ENCODE measurements at regions not wholly inside any gene's neighbourhood (a gene's known extent, or its start where the extent isn't known, plus 50 kb on each side); places are given as distances from the start of the nearest gene placed in this dataset.

GRCh38 chr6:119612176-119612891 is 262.8 kb upstream of the MAN1A1 start:
- Histone ChIP-seq H3K4me2 (ENCODE audit: unreplicated experiment) (no peak overlapping the region), H3F3A (ENCODE audit: insufficient read depth) (peaks cover 29% of the 10 kb centered on the region), H3K4me1 (ENCODE audit: insufficient read depth) (peaks cover 30% of the 10 kb centered on the region), H2AFZ (peak overlapping the region; percentile 19; the same call in 1 of the 2 replicates), H3K9me2 (ENCODE audit: insufficient read depth) (peaks cover 4% of the 10 kb centered on the region; the same call in 1 of the 2 replicates), H3K27me3 (replicated peaks; ENCODE audit: insufficient read depth) (no peaks in the 10 kb centered on the region), H3K27ac (peak overlapping the region; percentile 37), H3K79me2 (ENCODE audit: insufficient read depth) (no peaks in the 10 kb centered on the region), H4K20me1 (ENCODE audit: insufficient read depth) (no peaks in the 10 kb centered on the region), H3K9me3 (ENCODE audit: low read depth) (no peaks in the 10 kb centered on the region), H3K36me3 (ENCODE audit: low read depth) (no peaks in the 10 kb centered on the region), H3K9ac (no peak overlapping the region), H3K4me3 (no peak overlapping the region)
- DNase-seq = peak; percentile 34
- TF ChIP-seq EZH2phosphoT487 (IDR thresholded peaks at IDR 0.05; ENCODE audit: insufficient read depth, low read depth) = no peak
- TF ChIP-seq EZH2 (IDR thresholded peaks at IDR 0.05; ENCODE audit: insufficient read depth, poor library complexity, severe bottlenecking) = no peak
- WGBS, 2 experiments (ENCODE audit: low coverage in 1 of 2, low lambda C conversion rate in 2 of 2, missing lambda C conversion rate in 2 of 2) = 65 to 66% methylated on average over 3 of the region's 3 CpGs
- in situ Hi-C loops (cut with MboI) = no loop called here

GRCh38 chr6:119610754-119611153 is 261.2 kb upstream of the MAN1A1 start:
- Histone ChIP-seq H3K4me1 (ENCODE audit: insufficient read depth) (peaks cover 30% of the 10 kb centered on the region), H3K79me2 (ENCODE audit: insufficient read depth) (no peaks in the 10 kb centered on the region), H3K36me3 (ENCODE audit: low read depth) (no peaks in the 10 kb centered on the region), H3K27me3 (replicated peaks; ENCODE audit: insufficient read depth) (no peaks in the 10 kb centered on the region), H3F3A (ENCODE audit: insufficient read depth) (peaks cover 29% of the 10 kb centered on the region), H3K9ac (no peak overlapping the region), H3K9me3 (ENCODE audit: low read depth) (no peaks in the 10 kb centered on the region), H3K4me2 (ENCODE audit: unreplicated experiment) (no peak overlapping the region), H2AFZ (no peak overlapping the region), H3K9me2 (ENCODE audit: insufficient read depth) (peaks cover 4% of the 10 kb centered on the region; the same call in 1 of the 2 replicates), H3K4me3 (no peak overlapping the region), H3K27ac (no peak overlapping the region), H4K20me1 (ENCODE audit: insufficient read depth) (no peaks in the 10 kb centered on the region)
- in situ Hi-C loops (cut with MboI) = no loop called here
- 77 to 89% methylated on average over 1 of the region's 1 CpG for WGBS, 2 experiments (ENCODE audit: low coverage in 1 of 2, low lambda C conversion rate in 2 of 2, missing lambda C conversion rate in 2 of 2)
- TF ChIP-seq EZH2phosphoT487 (IDR thresholded peaks at IDR 0.05; ENCODE audit: insufficient read depth, low read depth) = no peak
- no peak for TF ChIP-seq EZH2 (IDR thresholded peaks at IDR 0.05; ENCODE audit: insufficient read depth, poor library complexity, severe bottlenecking)
- DNase-seq = no peak

GRCh38 chr6:119610265-119610664 is 260.7 kb upstream of the MAN1A1 start:
- TF ChIP-seq EZH2 (IDR thresholded peaks at IDR 0.05; ENCODE audit: insufficient read depth, poor library complexity, severe bottlenecking) (no peak), EZH2phosphoT487 (IDR thresholded peaks at IDR 0.05; ENCODE audit: insufficient read depth, low read depth) (no peak)
- Histone ChIP-seq H3K9me3 (ENCODE audit: low read depth) (no peaks in the 10 kb centered on the region), H3K36me3 (ENCODE audit: low read depth) (no peaks in the 10 kb centered on the region), H4K20me1 (ENCODE audit: insufficient read depth) (no peaks in the 10 kb centered on the region), H3K27me3 (replicated peaks; ENCODE audit: insufficient read depth) (no peaks in the 10 kb centered on the region), H3K9ac (no peak overlapping the region), H3K4me3 (no peak overlapping the region), H3K27ac (no peak overlapping the region), H3K9me2 (ENCODE audit: insufficient read depth) (peaks cover 4% of the 10 kb centered on the region; the same call in 1 of the 2 replicates), H3K79me2 (ENCODE audit: insufficient read depth) (no peaks in the 10 kb centered on the region), H3F3A (ENCODE audit: insufficient read depth) (peaks cover 29% of the 10 kb centered on the region), H3K4me1 (ENCODE audit: insufficient read depth) (peaks cover 30% of the 10 kb centered on the region), H2AFZ (no peak overlapping the region), H3K4me2 (ENCODE audit: unreplicated experiment) (no peak overlapping the region)
- in situ Hi-C loops (cut with MboI) = no loop called here
- DNase-seq = no peak

- peaks cover 28% of the 10 kb centered on the region for H3F3A ChIP-seq (ENCODE audit: insufficient read depth)
- no peaks in the 10 kb centered on the region for H3K79me2 ChIP-seq (ENCODE audit: insufficient read depth)
- H3K4me2 ChIP-seq (ENCODE audit: unreplicated experiment) = no peak overlapping the region
- no peak overlapping the region for H3K27ac ChIP-seq
- in situ Hi-C loops (cut with MboI) = no loop called here
- peaks cover 30% of the 10 kb centered on the region for H3K4me1 ChIP-seq (ENCODE audit: insufficient read depth)
- H3K4me3 ChIP-seq = no peak overlapping the region
- H3K36me3 ChIP-seq (ENCODE audit: low read depth) = no peaks in the 10 kb centered on the region
- H3K27me3 ChIP-seq (replicated peaks; ENCODE audit: insufficient read depth) = no peaks in the 10 kb centered on the region
- H4K20me1 ChIP-seq (ENCODE audit: insufficient read depth) = no peaks in the 10 kb centered on the region
- H3K9ac ChIP-seq = no peak overlapping the region
- TF ChIP-seq EZH2 (IDR thresholded peaks at IDR 0.05; ENCODE audit: insufficient read depth, poor library complexity, severe bottlenecking) (no peak), EZH2phosphoT487 (IDR thresholded peaks at IDR 0.05; ENCODE audit: insufficient read depth, low read depth) (no peak)
- peaks cover 4% of the 10 kb centered on the region; the same call in 1 of the 2 replicates for H3K9me2 ChIP-seq (ENCODE audit: insufficient read depth)
- no peak for DNase-seq
- no peaks in the 10 kb centered on the region for H3K9me3 ChIP-seq (ENCODE audit: low read depth)
- 59 to 70% methylated on average over 1 of the region's 1 CpG for WGBS, 2 experiments (ENCODE audit: low coverage in 1 of 2, low lambda C conversion rate in 2 of 2, missing lambda C conversion rate in 2 of 2)
- H2AFZ ChIP-seq = no peak overlapping the region
These were observed 260.3 kb upstream of the MAN1A1 start for GRCh38 chr6:119609865-119610264.
